Neural progenitor cell (in vitro differentiated cells): ENCODE measurements at regions not wholly inside any gene's neighbourhood (a gene's known extent, or its start where the extent isn't known, plus 50 kb on each side); places are given as distances from the start of the nearest gene placed in this dataset.

ENCODE experiments used
- DNase-seq: peaks from one replicate; pipeline ENCODE4 v3.0.0-alpha.2; 2016; ENCODE audit warnings: low spot score
- H2AFZ ChIP-seq: fragments of 200-600 bp; sonication (generic); replicated peaks from 2 replicates; pipeline ENCODE4 v1.6.1; 2016; ENCODE audit warnings: antibody characterized with exemption
- H3F3A ChIP-seq: fragments of 200-600 bp; sonication (generic); 2 replicates; pipeline ENCODE4 v1.6.1; 2016; ENCODE audit warnings: antibody characterized with exemption, low read depth
- H3K27ac ChIP-seq: fragments of 200-600 bp; sonication (generic); 2 replicates; pipeline ENCODE4 v1.5.1; 2016; ENCODE audit warnings: mild to moderate bottlenecking
- H3K27me3 ChIP-seq: fragments of 200-600 bp; sonication (generic); 2 replicates; pipeline ENCODE4 v1.6.1; 2016; ENCODE audit warnings: mild to moderate bottlenecking, moderate library complexity
- H3K36me3 ChIP-seq: fragments of 200-600 bp; sonication (generic); 2 replicates; pipeline ENCODE4 v1.5.1; 2016
- H3K4me1 ChIP-seq: fragments of 200-600 bp; sonication (generic); 2 replicates; pipeline ENCODE4 v1.6.1; 2016; ENCODE audit warnings: mixed run types
- H3K4me2 ChIP-seq: fragments of 200-600 bp; sonication (generic); 2 replicates; pipeline ENCODE4 v1.6.1; 2016
- H3K4me3 ChIP-seq: fragments of 200-600 bp; sonication (generic); 2 replicates; pipeline ENCODE4 v1.5.1; 2016
- H3K79me2 ChIP-seq: fragments of 200-600 bp; sonication (generic); 2 replicates; pipeline ENCODE4 v1.6.1; 2016; ENCODE audit warnings: low read depth
- H3K9ac ChIP-seq: fragments of 200-600 bp; sonication (generic); 2 replicates; pipeline ENCODE4 v1.6.1; 2016
- H3K9me3 ChIP-seq: fragments of 200-600 bp; sonication (generic); 2 replicates; pipeline ENCODE4 v1.5.1; 2016; ENCODE audit warnings: low read depth
- H4K20me1 ChIP-seq: fragments of 200-600 bp; sonication (generic); 2 replicates; pipeline ENCODE4 v1.6.1; 2016; ENCODE audit warnings: low read depth
- H3K27ac Mint-ChIP-seq: 3 replicates; pipeline ENCODE4 v1.8.0; 2021; ENCODE audit warnings: mixed read lengths
- H3K27me3 Mint-ChIP-seq: 2 replicates; pipeline ENCODE4 v1.8.0; 2022; ENCODE audit warnings: low read depth, mild to moderate bottlenecking, inconsistent platforms, moderate library complexity, mixed read lengths; ENCODE audit not compliant: insufficient read depth
- H3K36me3 Mint-ChIP-seq: 3 replicates; pipeline ENCODE4 v1.8.0; 2021; ENCODE audit warnings: mixed read lengths
- H3K4me1 Mint-ChIP-seq: 3 replicates; pipeline ENCODE4 v1.8.0; 2021; ENCODE audit warnings: mixed read lengths
- H3K4me3 Mint-ChIP-seq: 3 replicates; pipeline ENCODE4 v1.8.0; 2021; ENCODE audit warnings: mild to moderate bottlenecking, moderate library complexity, mixed read lengths
- H3K9me3 Mint-ChIP-seq: 3 replicates; pipeline ENCODE4 v1.8.0; 2020; ENCODE audit warnings: mixed read lengths
- CTCF ChIP-seq: fragments of 200-600 bp; sonication (generic); IDR thresholded peaks from 2 replicates; pipeline ENCODE4 v1.5.1; 2017; ENCODE audit warnings: antibody characterized with exemption, mild to moderate bottlenecking
- EZH2 ChIP-seq: fragments of 200-600 bp; sonication (generic); IDR thresholded peaks from 2 replicates; pipeline ENCODE4 v1.6.1; 2017; ENCODE audit warnings: antibody characterized with exemption, mild to moderate bottlenecking, moderate library complexity
- EZH2phosphoT487 ChIP-seq: fragments of 200-600 bp; sonication (generic); IDR thresholded peaks from 2 replicates; pipeline ENCODE4 v1.6.1; 2017; ENCODE audit warnings: antibody characterized with exemption

GRCh38 chr12:22967171-22967570 lies 342.2 kb downstream of the ETNK1 start:
- Mint-ChIP-seq H3K4me3 (no peak overlapping the region), H3K27me3 (peaks cover 2% of the 10 kb centered on the region), H3K36me3 (no peaks in the 10 kb centered on the region), H3K4me1 (peaks cover 15% of the 10 kb centered on the region), H3K27ac (no peak overlapping the region), H3K9me3 (no peaks in the 10 kb centered on the region)
- DNase-seq: no peak
- H3K27ac ChIP-seq: no peak overlapping the region
- H3K9ac ChIP-seq: no peak overlapping the region
- no peak for TF ChIP-seq EZH2
- no peak for TF ChIP-seq EZH2phosphoT487
- no peak for TF ChIP-seq CTCF
- no peak overlapping the region for H3K4me2 ChIP-seq
- H2AFZ ChIP-seq: no peak overlapping the region
- H3K27me3 ChIP-seq: no peaks in the 10 kb centered on the region
- peaks cover 23% of the 10 kb centered on the region for H3K4me1 ChIP-seq
- H3K79me2 ChIP-seq: no peaks in the 10 kb centered on the region
- no peaks in the 10 kb centered on the region for H3K9me3 ChIP-seq
- H3F3A ChIP-seq: no peaks in the 10 kb centered on the region
- no peaks in the 10 kb centered on the region for H4K20me1 ChIP-seq
- H3K36me3 ChIP-seq: no peaks in the 10 kb centered on the region
- H3K4me3 ChIP-seq: no peak overlapping the region

GRCh38 chr12:22969521-22969920 lies 344.6 kb downstream of the ETNK1 start:
- Histone ChIP-seq H2AFZ (peak overlapping the region; percentile 20), H4K20me1 (no peaks in the 10 kb centered on the region), H3K4me3 (no peak overlapping the region), H3K9me3 (no peaks in the 10 kb centered on the region), H3K27me3 (no peaks in the 10 kb centered on the region), H3K9ac (no peak overlapping the region), H3K4me1 (peaks cover 12% of the 10 kb centered on the region), H3K4me2 (no peak overlapping the region), H3F3A (no peaks in the 10 kb centered on the region), H3K36me3 (no peaks in the 10 kb centered on the region), H3K27ac (no peak overlapping the region), H3K79me2 (no peaks in the 10 kb centered on the region)
- DNase-seq: no peak
- Mint-ChIP-seq H3K9me3 (no peaks in the 10 kb centered on the region), H3K4me1 (peaks cover 3% of the 10 kb centered on the region), H3K27me3 (no peaks in the 10 kb centered on the region), H3K27ac (no peak overlapping the region), H3K36me3 (no peaks in the 10 kb centered on the region), H3K4me3 (no peak overlapping the region)
- TF ChIP-seq EZH2phosphoT487: no peak
- TF ChIP-seq EZH2: no peak
- TF ChIP-seq CTCF: no peak

DNA sequence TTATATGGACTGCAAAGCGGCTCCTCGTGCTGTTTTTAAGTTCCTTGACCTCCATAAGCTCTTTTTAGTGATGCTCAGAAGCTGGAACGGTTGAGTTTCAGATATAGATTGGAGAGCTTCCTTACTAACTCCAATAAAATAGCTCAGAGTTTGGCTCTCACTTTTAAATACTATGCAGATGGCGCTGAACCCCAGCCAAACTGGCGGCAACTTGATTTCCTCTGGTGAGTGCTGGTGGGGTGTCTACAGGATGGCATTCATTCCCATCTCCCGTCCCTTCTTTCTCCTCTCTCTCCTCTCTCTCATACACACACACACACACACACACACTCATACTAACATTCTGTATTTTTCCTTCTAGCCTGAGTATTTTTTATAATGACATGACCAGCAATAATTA lies 346.3 kb downstream of the ETNK1 start:
- peaks cover 9% of the 10 kb centered on the region for H3K4me1 ChIP-seq
- H3K4me3 ChIP-seq: no peak overlapping the region
- no peak overlapping the region for H3K27ac Mint-ChIP-seq
- H3K9me3 ChIP-seq: no peaks in the 10 kb centered on the region
- H3K36me3 ChIP-seq: no peaks in the 10 kb centered on the region
- no peaks in the 10 kb centered on the region for H3K36me3 Mint-ChIP-seq
- H3F3A ChIP-seq: no peaks in the 10 kb centered on the region
- no peak overlapping the region for H3K27ac ChIP-seq
- no peaks in the 10 kb centered on the region for H3K79me2 ChIP-seq
- H4K20me1 ChIP-seq: no peaks in the 10 kb centered on the region
- H3K9me3 Mint-ChIP-seq: no peaks in the 10 kb centered on the region
- H3K4me3 Mint-ChIP-seq: no peak overlapping the region
- peaks cover 3% of the 10 kb centered on the region for H3K4me1 Mint-ChIP-seq
- H3K4me2 ChIP-seq: no peak overlapping the region
- no peaks in the 10 kb centered on the region for H3K27me3 ChIP-seq
- H3K27me3 Mint-ChIP-seq: no peaks in the 10 kb centered on the region
- H2AFZ ChIP-seq: no peak overlapping the region
- DNase-seq: no peak
- TF ChIP-seq CTCF (no peak), EZH2phosphoT487 (no peak), EZH2 (no peak)
- no peak overlapping the region for H3K9ac ChIP-seq
